HepG2 (cell line): ENCODE measurements at regions not wholly inside any gene's neighbourhood (a gene's known extent, or its start where the extent isn't known, plus 50 kb on each side); places are given as distances from the start of the nearest gene placed in this dataset.

ENCODE experiments used
- CAMTA2 ChIP-seq: sonication (generic); formaldehyde crosslinking; IDR thresholded peaks from 2 replicates; pipeline ENCODE4 v1.4.0; 2020; ENCODE audit warnings: mild to moderate bottlenecking, missing genetic modification reagents, borderline replicate concordance
- CREM ChIP-seq, 2 experiments: sonication (generic) in 1 of 2; formaldehyde crosslinking in 1 of 2; IDR thresholded peaks; 2 replicates each; pipeline versions ENCODE4 v1.4.0 to v1.6.1; 2016 to 2020; ENCODE audit warnings: antibody characterized with exemption in 1 of 2, mild to moderate bottlenecking in 1 of 2, missing genetic modification reagents in 1 of 2
- FOSL2 ChIP-seq: sonication (generic); formaldehyde crosslinking; IDR thresholded peaks from 2 replicates; pipeline ENCODE4 v1.4.0; 2020; ENCODE audit warnings: missing genetic modification reagents
- MAFK ChIP-seq, 2 experiments: IDR thresholded peaks in 1 of 2; conservative IDR thresholded peaks in 1 of 2; 2 replicates each; pipeline ENCODE4 v1.6.1; 2011; ENCODE audit warnings: improper control_type of control experiment in 2 of 2, low read length in 2 of 2
- MYC ChIP-seq: sonication (generic); formaldehyde crosslinking; IDR thresholded peaks from 2 replicates; pipeline ENCODE4 v1.9.0; 2021; ENCODE audit warnings: missing genetic modification reagents, borderline replicate concordance
- RFX5 ChIP-seq: IDR thresholded peaks from 2 replicates; pipeline ENCODE4 v1.6.1; 2011; ENCODE audit warnings: low read depth, low read length, improper control_type of control experiment
- SIX4 ChIP-seq: sonication (generic); formaldehyde crosslinking; IDR thresholded peaks from 2 replicates; pipeline ENCODE4 v1.4.0; 2020; ENCODE audit warnings: missing genetic modification reagents
- SMAD1 ChIP-seq: sonication (generic); formaldehyde crosslinking; IDR thresholded peaks from 2 replicates; pipeline ENCODE4 v1.4.0; 2020; ENCODE audit warnings: missing genetic modification reagents, low read depth, mild to moderate bottlenecking, borderline replicate concordance
- ZNF12 ChIP-seq: sonication (generic); formaldehyde crosslinking; IDR thresholded peaks from 2 replicates; pipeline ENCODE4 v1.5.0; 2020; ENCODE audit warnings: missing genetic modification reagents
- TF ChIP-seq, protein P1 (sequence below): sonication (generic); formaldehyde crosslinking; IDR thresholded peaks from 2 replicates; pipeline ENCODE4 v1.5.0; 2020; ENCODE audit warnings: mild to moderate bottlenecking, missing genetic modification reagents, moderate library complexity
- TF ChIP-seq, protein P2 (sequence below): sonication (generic); IDR thresholded peaks from 2 replicates; pipeline ENCODE4 v1.6.1; 2016; ENCODE audit warnings: low read depth, borderline replicate concordance
- TF ChIP-seq, protein P3 (sequence below): sonication (generic); formaldehyde crosslinking; IDR thresholded peaks from 2 replicates; pipeline ENCODE4 v1.8.1; 2023; ENCODE audit warnings: missing genetic modification reagents, inconsistent platforms, borderline replicate concordance

DNA sequence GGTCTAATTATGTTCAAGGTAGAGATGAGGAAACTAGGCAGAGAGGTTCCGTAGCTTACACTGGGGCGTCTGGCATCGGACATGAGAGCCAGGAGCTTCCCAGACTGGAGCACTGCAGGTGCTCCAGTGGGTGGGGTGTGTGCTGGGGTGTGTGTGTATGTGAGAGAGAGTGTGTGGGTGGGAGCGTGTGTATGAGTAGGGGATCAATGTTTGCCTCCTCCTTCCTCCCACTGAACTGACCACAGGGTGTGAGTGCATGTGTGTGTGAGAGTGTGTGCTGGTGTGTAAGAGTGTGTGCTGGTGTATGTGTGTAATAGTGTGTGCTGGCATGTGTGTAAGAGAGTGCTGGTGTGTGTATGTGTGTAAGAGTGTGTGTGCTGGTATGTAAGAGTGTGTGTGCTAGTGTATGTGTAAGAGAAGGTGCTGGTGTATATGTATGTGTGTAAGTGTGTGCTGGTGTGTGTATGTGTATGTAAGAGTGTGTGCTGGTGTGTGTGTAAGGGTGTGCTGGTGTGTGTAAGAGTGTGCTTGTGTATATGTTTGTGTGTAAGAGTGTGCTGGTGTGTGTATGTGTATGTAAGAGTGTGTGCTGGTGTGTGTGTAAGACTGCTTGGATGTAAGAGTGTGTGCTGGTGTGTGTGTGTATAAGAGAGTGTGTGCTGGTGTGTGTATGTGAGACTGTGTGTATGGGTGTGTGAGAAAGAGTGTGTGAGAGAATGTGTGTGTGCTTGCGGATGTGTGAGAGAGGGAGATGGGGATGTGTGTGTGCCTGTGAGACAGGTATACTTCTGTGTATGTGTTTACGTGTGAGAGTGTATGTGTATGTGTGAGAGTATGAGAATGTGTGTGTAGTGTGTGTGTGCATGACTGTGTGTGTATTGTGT lies 139.9 kb downstream of the MRM1 start:
- TF ChIP-seq, protein P1, sequence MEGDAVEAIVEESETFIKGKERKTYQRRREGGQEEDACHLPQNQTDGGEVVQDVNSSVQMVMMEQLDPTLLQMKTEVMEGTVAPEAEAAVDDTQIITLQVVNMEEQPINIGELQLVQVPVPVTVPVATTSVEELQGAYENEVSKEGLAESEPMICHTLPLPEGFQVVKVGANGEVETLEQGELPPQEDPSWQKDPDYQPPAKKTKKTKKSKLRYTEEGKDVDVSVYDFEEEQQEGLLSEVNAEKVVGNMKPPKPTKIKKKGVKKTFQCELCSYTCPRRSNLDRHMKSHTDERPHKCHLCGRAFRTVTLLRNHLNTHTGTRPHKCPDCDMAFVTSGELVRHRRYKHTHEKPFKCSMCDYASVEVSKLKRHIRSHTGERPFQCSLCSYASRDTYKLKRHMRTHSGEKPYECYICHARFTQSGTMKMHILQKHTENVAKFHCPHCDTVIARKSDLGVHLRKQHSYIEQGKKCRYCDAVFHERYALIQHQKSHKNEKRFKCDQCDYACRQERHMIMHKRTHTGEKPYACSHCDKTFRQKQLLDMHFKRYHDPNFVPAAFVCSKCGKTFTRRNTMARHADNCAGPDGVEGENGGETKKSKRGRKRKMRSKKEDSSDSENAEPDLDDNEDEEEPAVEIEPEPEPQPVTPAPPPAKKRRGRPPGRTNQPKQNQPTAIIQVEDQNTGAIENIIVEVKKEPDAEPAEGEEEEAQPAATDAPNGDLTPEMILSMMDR (CRISPR knock-in tag), result no peak
- TF ChIP-seq MYC (CRISPR knock-in tag) (no peak), CAMTA2 (CRISPR knock-in tag) (no peak), CREM (IDR thresholded peaks at IDR 0.05) (no peak), CREM (CRISPR knock-in tag; IDR thresholded peaks at IDR 0.05) (no peak), MAFK (conservative IDR thresholded peaks at IDR 0.05 in 1 of 2, IDR thresholded peaks at IDR 0.05 in 1 of 2; ENCODE audit: low read length in 2 of 2) (no peak), FOSL2 (CRISPR knock-in tag) (no peak), SIX4 (CRISPR knock-in tag) (no peak), SMAD1 (CRISPR knock-in tag) (no peak), RFX5 (no peak), ZNF12 (CRISPR knock-in tag) (no peak)
- TF ChIP-seq, protein P2, sequence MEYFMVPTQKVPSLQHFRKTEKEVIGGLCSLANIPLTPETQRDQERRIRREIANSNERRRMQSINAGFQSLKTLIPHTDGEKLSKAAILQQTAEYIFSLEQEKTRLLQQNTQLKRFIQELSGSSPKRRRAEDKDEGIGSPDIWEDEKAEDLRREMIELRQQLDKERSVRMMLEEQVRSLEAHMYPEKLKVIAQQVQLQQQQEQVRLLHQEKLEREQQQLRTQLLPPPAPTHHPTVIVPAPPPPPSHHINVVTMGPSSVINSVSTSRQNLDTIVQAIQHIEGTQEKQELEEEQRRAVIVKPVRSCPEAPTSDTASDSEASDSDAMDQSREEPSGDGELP, result no peak
- TF ChIP-seq, protein P3, sequence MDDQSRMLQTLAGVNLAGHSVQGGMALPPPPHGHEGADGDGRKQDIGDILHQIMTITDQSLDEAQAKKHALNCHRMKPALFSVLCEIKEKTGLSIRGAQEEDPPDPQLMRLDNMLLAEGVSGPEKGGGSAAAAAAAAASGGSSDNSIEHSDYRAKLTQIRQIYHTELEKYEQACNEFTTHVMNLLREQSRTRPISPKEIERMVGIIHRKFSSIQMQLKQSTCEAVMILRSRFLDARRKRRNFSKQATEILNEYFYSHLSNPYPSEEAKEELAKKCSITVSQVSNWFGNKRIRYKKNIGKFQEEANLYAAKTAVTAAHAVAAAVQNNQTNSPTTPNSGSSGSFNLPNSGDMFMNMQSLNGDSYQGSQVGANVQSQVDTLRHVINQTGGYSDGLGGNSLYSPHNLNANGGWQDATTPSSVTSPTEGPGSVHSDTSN (CRISPR knock-in tag), result no peak
